HCT116 (cell line): ENCODE measurements at regions not wholly inside any gene's neighbourhood (a gene's known extent, or its start where the extent isn't known, plus 50 kb on each side); places are given as distances from the start of the nearest gene placed in this dataset.
"Not testable (repeated sequence)": the region's sequence is repeated elsewhere in the genome, so short reads cannot be mapped to it uniquely, and the experiment has no call there.

ENCODE experiments used
- ATAC-seq: fragments of 200-7000 bp; cut with Tn5 transposase; 2 replicates; pipeline ENCODE4 v1.9.1; 2020; ENCODE audit warnings: mild to moderate bottlenecking, moderate library complexity
- BruUV-seq: library from RNA; stranded (reverse); fragments of 400-500 nt; replicated peaks from 2 replicates; lab custom pipeline; 2021; lab: Mats Ljungman, UMichigan
- CTCF ChIA-PET: fragments of 300-600 bp; sonication (Branson Sonifier 250); formaldehyde crosslinking; loops from one replicate; lab custom pipeline; 2021; ENCODE audit warnings: antibody characterized with exemption; lab: Charles Lee
- POLR2A ChIA-PET: fragments of 300-600, 350-600 bp; sonication (Branson Sonifier 250); formaldehyde crosslinking; loops from one replicate; lab custom pipeline; 2021; ENCODE audit warnings: antibody characterized with exemption; lab: Charles Lee
- RAD21 ChIA-PET, 2 experiments: fragments of 300-600 bp; sonication (Branson Sonifier 250); formaldehyde crosslinking; loops; one replicate each; lab custom pipeline; 2023; ENCODE audit warnings: low total read pairs in 2 of 2; ENCODE audit not compliant: uncharacterized antibody in 2 of 2, unreplicated experiment in 2 of 2, low non-redundant PET in 1 of 2; lab: Charles Lee
- DNase-seq: peaks from one replicate; pipeline ENCODE4 v3.0.0-alpha.2; 2010; ENCODE audit warnings: low read depth, low spot score
- H2AFZ ChIP-seq: fragments of 200-600 bp; shearing (Covaris generic), sonication (generic); 2 replicates; pipeline ENCODE4 v1.6.1; 2017; ENCODE audit warnings: low read depth, mixed run types, mixed read lengths, antibody characterized with exemption, low read length; ENCODE audit not compliant: poor library complexity, severe bottlenecking
- H3K27ac ChIP-seq: 2 replicates; pipeline ENCODE4 v1.5.1; 2012; ENCODE audit warnings: low read depth, low read length
- H3K27me3 ChIP-seq: fragments of 200-600 bp; sonication (generic); 2 replicates; pipeline ENCODE4 v1.6.1; 2016; ENCODE audit warnings: mixed run types, low read length, mixed read lengths; ENCODE audit not compliant: insufficient read depth
- H3K36me3 ChIP-seq, 2 experiments: fragments of 200-500 bp in 1 of 2; fragments of 200-600 bp in 1 of 2; sonication (Bioruptor generic) in 1 of 2; sonication (generic) in 1 of 2; 2 replicates each; pipeline versions ENCODE4 v1.5.1 to v1.6.1; 2014 to 2016; ENCODE audit warnings: low read length in 2 of 2, inconsistent platforms in 1 of 2, mixed read lengths in 1 of 2, mixed run types in 1 of 2; ENCODE audit not compliant: insufficient read depth in 2 of 2, control insufficient read depth in 1 of 2
- H3K4me1 ChIP-seq, 2 experiments: fragments of 200-600 bp in 1 of 2; sonication (generic) in 1 of 2; 2 replicates each; pipeline versions ENCODE4 v1.5.1 to v1.6.1; 2012 to 2017; ENCODE audit warnings: low read length in 2 of 2, inconsistent platforms in 1 of 2, mild to moderate bottlenecking in 1 of 2, mixed read lengths in 1 of 2, mixed run types in 1 of 2, moderate library complexity in 1 of 2; ENCODE audit not compliant: insufficient read depth in 2 of 2, control insufficient read depth in 1 of 2
- H3K4me2 ChIP-seq: fragments of 200-600 bp; sonication (generic); 2 replicates; pipeline ENCODE4 v1.6.1; 2017; ENCODE audit warnings: mixed run types, low read length, mixed read lengths
- H3K4me3 ChIP-seq, 2 experiments: fragments of 200-600 bp in 1 of 2; sonication (generic) in 1 of 2; replicated peaks in 1 of 2; 2 replicates each; pipeline ENCODE4 v1.5.1; 2011 to 2016; ENCODE audit warnings: low read length in 2 of 2, control low read depth in 1 of 2, low read depth in 1 of 2, mild to moderate bottlenecking in 1 of 2, mixed read lengths in 1 of 2, mixed run types in 1 of 2
- H3K79me2 ChIP-seq: fragments of 200-600 bp; sonication (generic); 2 replicates; pipeline ENCODE4 v1.6.1; 2017; ENCODE audit warnings: mild to moderate bottlenecking, mixed run types, low read length, moderate library complexity, mixed read lengths; ENCODE audit not compliant: insufficient read depth
- H3K9ac ChIP-seq: fragments of 200-600 bp; sonication (generic); 2 replicates; pipeline ENCODE4 v1.6.1; 2016; ENCODE audit warnings: low read length, mixed read lengths
- H3K9me2 ChIP-seq: fragments of 200-600 bp; sonication (generic), shearing (Covaris generic); 2 replicates; pipeline ENCODE4 v1.6.1; 2017; ENCODE audit warnings: mixed run types, mild to moderate bottlenecking, moderate library complexity; ENCODE audit not compliant: insufficient read depth
- H3K9me3 ChIP-seq, 2 experiments: fragments of 200-500 bp in 1 of 2; fragments of 200-600 bp in 1 of 2; sonication (Bioruptor generic) in 1 of 2; sonication (generic) in 1 of 2; 2 replicates each; pipeline ENCODE4 v1.6.1; 2014 to 2017; ENCODE audit warnings: low read length in 2 of 2, mixed read lengths in 2 of 2, inconsistent platforms in 1 of 2, low read depth in 1 of 2, mild to moderate bottlenecking in 1 of 2, mixed run types in 1 of 2, moderate library complexity in 1 of 2; ENCODE audit not compliant: control insufficient read depth in 1 of 2, insufficient read depth in 1 of 2
- H4K20me1 ChIP-seq: fragments of 200-600 bp; sonication (generic), shearing (Covaris generic); 2 replicates; pipeline ENCODE4 v1.6.1; 2017; ENCODE audit warnings: mixed run types, mild to moderate bottlenecking, moderate library complexity; ENCODE audit not compliant: insufficient read depth
- ATF3 ChIP-seq: IDR thresholded peaks from 2 replicates; pipeline ENCODE4 v1.6.1; 2012
- CEBPB ChIP-seq: IDR thresholded peaks from 2 replicates; pipeline ENCODE4 v1.6.1; 2012; ENCODE audit warnings: low read depth
- EGR1 ChIP-seq: IDR thresholded peaks from 2 replicates; pipeline ENCODE4 v1.6.1; 2012; ENCODE audit warnings: low read depth
- ELF1 ChIP-seq: IDR thresholded peaks from 2 replicates; pipeline ENCODE4 v1.6.1; 2012; ENCODE audit warnings: low read depth, borderline replicate concordance
- JUND ChIP-seq: IDR thresholded peaks from 2 replicates; pipeline ENCODE4 v1.6.1; 2012
- YY1 ChIP-seq: IDR thresholded peaks from 2 replicates; pipeline ENCODE4 v1.6.1; 2011; ENCODE audit warnings: low read length, low read depth, moderate library complexity, mild to moderate bottlenecking; ENCODE audit not compliant: insufficient replicate concordance; ENCODE audit errors: extremely low read depth
- ZBTB33 ChIP-seq: IDR thresholded peaks from 2 replicates; pipeline ENCODE4 v1.6.1; 2011; ENCODE audit warnings: mild to moderate bottlenecking, low read length, moderate library complexity; ENCODE audit not compliant: insufficient replicate concordance; ENCODE audit errors: extremely low read depth
- intact Hi-C: fragments of 100-400 bp; cut with micrococcal nuclease; formaldehyde crosslinking; loops from 2 replicates; pipeline ENCODE4 v1.10.0; 2022

- TF ChIP-seq EGR1: no peak
- no peak for TF ChIP-seq YY1
- TF ChIP-seq ZBTB33: no peak
- TF ChIP-seq JUND: no peak
- no peak for TF ChIP-seq ELF1
- TF ChIP-seq ATF3: no peak
Observed at GRCh38 chrX:1060562-1060960, 151.9 kb downstream of the CRLF2 start (continued).

- BruUV-seq: no TSS peak
- Histone ChIP-seq H4K20me1 (no peaks in the 10 kb centered on the region), H3K9me3 (no peaks in the 10 kb centered on the region), H3K4me2 (no peak overlapping the region), H3K4me1 (no peaks in the 10 kb centered on the region), H3K9ac (no peak overlapping the region), H3K27ac (no peak overlapping the region), H3K79me2 (no peaks in the 10 kb centered on the region), H3K9me2 (no peaks in the 10 kb centered on the region), H3K27me3 (no peaks in the 10 kb centered on the region), H3K4me3 (no peak overlapping the region), H3K36me3 (no peaks in the 10 kb centered on the region), H2AFZ (no peak overlapping the region)
- CTCF ChIA-PET: no interaction called here
- ATAC-seq (no peak), DNase-seq (no peak)
- peak; percentile 87 for TF ChIP-seq YY1
- TF ChIP-seq EGR1: 0 out of 2 replicates have a peak, but pooled peaks have one; percentile 32
- TF ChIP-seq CEBPB: no peak
- RAD21 ChIA-PET: no interaction called here
- intact Hi-C loops: no loop called here
- POLR2A ChIA-PET: no interaction called here
Observed at GRCh38 chrX:1059576-1060561, 152.6 kb downstream of the CRLF2 start.

GRCh38 chrX:1053600-1053999, 158.8 kb downstream of the CRLF2 start:
- H3K4me2 ChIP-seq, H3K9me3 ChIP-seq, H4K20me1 ChIP-seq, H3K9ac ChIP-seq, CTCF ChIA-PET, RAD21 ChIA-PET, H3K27ac ChIP-seq, H2AFZ ChIP-seq, H3K36me3 ChIP-seq, BruUV-seq, ATAC-seq, H3K9me2 ChIP-seq, H3K27me3 ChIP-seq, H3K4me1 ChIP-seq, intact Hi-C loops, H3K79me2 ChIP-seq, DNase-seq, POLR2A ChIA-PET, H3K4me3 ChIP-seq: not testable (repeated sequence)
